ENCODE measurements at regions not wholly inside any gene's neighbourhood (a gene's known extent, or its start where the extent isn't known, plus 50 kb on each side); places are given as distances from the start of the nearest gene placed in this dataset.

DNA sequence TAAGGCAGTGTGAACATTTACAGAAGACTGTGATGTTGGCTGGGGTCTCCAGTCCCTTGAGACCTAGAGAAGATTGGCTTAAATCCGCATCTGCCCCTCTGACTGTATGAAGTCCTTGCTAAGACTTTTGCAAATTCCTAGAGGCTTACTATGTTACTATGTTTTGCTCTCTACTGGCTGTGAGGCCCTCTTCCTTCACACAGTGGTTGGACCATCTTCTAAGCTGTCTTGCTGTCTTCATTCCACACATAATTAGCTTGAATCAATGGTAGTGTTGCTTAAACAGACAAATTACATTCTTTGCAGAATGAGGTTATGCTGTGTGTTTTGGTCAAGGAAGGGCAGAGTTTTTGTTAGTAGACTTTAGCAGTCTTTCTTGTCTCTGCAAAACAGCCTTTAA, 658.0 kb downstream of the TYW1 start:
- TF ChIP-seq, protein P1, sequence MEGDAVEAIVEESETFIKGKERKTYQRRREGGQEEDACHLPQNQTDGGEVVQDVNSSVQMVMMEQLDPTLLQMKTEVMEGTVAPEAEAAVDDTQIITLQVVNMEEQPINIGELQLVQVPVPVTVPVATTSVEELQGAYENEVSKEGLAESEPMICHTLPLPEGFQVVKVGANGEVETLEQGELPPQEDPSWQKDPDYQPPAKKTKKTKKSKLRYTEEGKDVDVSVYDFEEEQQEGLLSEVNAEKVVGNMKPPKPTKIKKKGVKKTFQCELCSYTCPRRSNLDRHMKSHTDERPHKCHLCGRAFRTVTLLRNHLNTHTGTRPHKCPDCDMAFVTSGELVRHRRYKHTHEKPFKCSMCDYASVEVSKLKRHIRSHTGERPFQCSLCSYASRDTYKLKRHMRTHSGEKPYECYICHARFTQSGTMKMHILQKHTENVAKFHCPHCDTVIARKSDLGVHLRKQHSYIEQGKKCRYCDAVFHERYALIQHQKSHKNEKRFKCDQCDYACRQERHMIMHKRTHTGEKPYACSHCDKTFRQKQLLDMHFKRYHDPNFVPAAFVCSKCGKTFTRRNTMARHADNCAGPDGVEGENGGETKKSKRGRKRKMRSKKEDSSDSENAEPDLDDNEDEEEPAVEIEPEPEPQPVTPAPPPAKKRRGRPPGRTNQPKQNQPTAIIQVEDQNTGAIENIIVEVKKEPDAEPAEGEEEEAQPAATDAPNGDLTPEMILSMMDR (IDR thresholded peaks at IDR 0.05): no peak
- no peak for TF ChIP-seq POLR2AphosphoS5 (IDR thresholded peaks at IDR 0.05)
- TF ChIP-seq EP300 (IDR thresholded peaks at IDR 0.05): no peak
- TF ChIP-seq POLR2A (IDR thresholded peaks at IDR 0.05): no peak
